ENCODE measurements at regions not wholly inside any gene's neighbourhood (a gene's known extent, or its start where the extent isn't known, plus 50 kb on each side); places are given as distances from the start of the nearest gene placed in this dataset.

GRCh38 chr3:72058493-72059081 lies 273.6 kb upstream of the PROK2 start:
- H3K4me2 ChIP-seq = no peak overlapping the region
- Mint-ChIP-seq H3K36me3 (ENCODE audit: low read depth) (peaks cover 3% of the 10 kb centered on the region; the same call in 2 of the 3 replicates), H3K4me3 (no peak overlapping the region), H3K4me1 (no peaks in the 10 kb centered on the region), H3K27me3 (ENCODE audit: insufficient read depth, low read depth, poor library complexity) (no peaks in the 10 kb centered on the region), H3K9me3 (peaks cover 17% of the 10 kb centered on the region), H3K27ac (no peak overlapping the region)
- no peak overlapping the region for H2AFZ ChIP-seq
- H3K27ac ChIP-seq (ENCODE audit: low read depth) = no peak overlapping the region
- no peaks in the 10 kb centered on the region for H3K4me1 ChIP-seq (ENCODE audit: insufficient read depth)
- H3K4me3 ChIP-seq = no peak overlapping the region
- no peaks in the 10 kb centered on the region for H3K9me2 ChIP-seq (ENCODE audit: insufficient read depth)
- TF ChIP-seq CREB1 (CRISPR knock-in tag; IDR thresholded peaks at IDR 0.05; ENCODE audit: low read depth) (no peak), ZNF331 (CRISPR knock-in tag; IDR thresholded peaks at IDR 0.05; ENCODE audit: low read depth) (no peak), POLR2AphosphoS5 (IDR thresholded peaks at IDR 0.05; ENCODE audit: low read depth) (no peak), CTCF (conservative IDR thresholded peaks at IDR 0.05; ENCODE audit: low read depth in 2 of 2) (no peak)
- no peaks in the 10 kb centered on the region for H3K27me3 ChIP-seq (ENCODE audit: insufficient read depth)
- H3K79me2 ChIP-seq (replicated peaks; ENCODE audit: insufficient read depth) = no peaks in the 10 kb centered on the region
- no peak for ATAC-seq
- no peaks in the 10 kb centered on the region for H3F3A ChIP-seq (replicated peaks; ENCODE audit: low read depth)
- DNase-seq (ENCODE audit: low spot score) = no peak
- H4K20me1 ChIP-seq (replicated peaks; ENCODE audit: insufficient read depth) = no peaks in the 10 kb centered on the region
- H3K36me3 ChIP-seq (ENCODE audit: insufficient read depth) = no peaks in the 10 kb centered on the region

- Histone ChIP-seq H3K4me3 (no peak overlapping the region), H3K36me3 (ENCODE audit: insufficient read depth) (no peaks in the 10 kb centered on the region), H3K4me1 (ENCODE audit: insufficient read depth) (no peaks in the 10 kb centered on the region), H4K20me1 (replicated peaks; ENCODE audit: insufficient read depth) (no peaks in the 10 kb centered on the region), H3K4me2 (no peak overlapping the region), H3K27me3 (ENCODE audit: insufficient read depth) (no peaks in the 10 kb centered on the region), H3K27ac (ENCODE audit: low read depth) (no peak overlapping the region), H3K79me2 (replicated peaks; ENCODE audit: insufficient read depth) (no peaks in the 10 kb centered on the region), H3K9me2 (ENCODE audit: insufficient read depth) (no peaks in the 10 kb centered on the region), H2AFZ (no peak overlapping the region), H3F3A (replicated peaks; ENCODE audit: low read depth) (no peaks in the 10 kb centered on the region)
- no peaks in the 10 kb centered on the region for H3K27me3 Mint-ChIP-seq (ENCODE audit: insufficient read depth, low read depth, poor library complexity)
- no peak for DNase-seq (ENCODE audit: low spot score)
- no peak overlapping the region for H3K27ac Mint-ChIP-seq
- no peak for ATAC-seq
- H3K4me3 Mint-ChIP-seq = no peak overlapping the region
- H3K4me1 Mint-ChIP-seq = no peaks in the 10 kb centered on the region; the same call in 2 of the 3 replicates
- no peaks in the 10 kb centered on the region for H3K9me3 Mint-ChIP-seq
- H3K36me3 Mint-ChIP-seq (ENCODE audit: low read depth) = no peaks in the 10 kb centered on the region; the same call in 2 of the 3 replicates
- TF ChIP-seq ETS1 (IDR thresholded peaks at IDR 0.05) (no peak), NANOG (IDR thresholded peaks at IDR 0.05; ENCODE audit: borderline replicate concordance) (no peak), ZNF331 (CRISPR knock-in tag; IDR thresholded peaks at IDR 0.05; ENCODE audit: low read depth) (no peak), ZNF114 (CRISPR knock-in tag; IDR thresholded peaks at IDR 0.05) (no peak), JUNB (IDR thresholded peaks at IDR 0.05; ENCODE audit: unreplicated experiment) (no peak), ZNF462 (CRISPR knock-in tag; IDR thresholded peaks at IDR 0.05) (no peak), CREB1 (CRISPR knock-in tag; IDR thresholded peaks at IDR 0.05; ENCODE audit: low read depth) (no peak), EZH2phosphoT487 (IDR thresholded peaks at IDR 0.05; ENCODE audit: unreplicated experiment) (no peak), POLR2AphosphoS5 (IDR thresholded peaks at IDR 0.05; ENCODE audit: low read depth) (no peak)
Observed at GRCh38 chr3:72055436-72055835, 270.5 kb upstream of the PROK2 start.
